ENCODE measurements at regions not wholly inside any gene's neighbourhood (a gene's known extent, or its start where the extent isn't known, plus 50 kb on each side); places are given as distances from the start of the nearest gene placed in this dataset.
"Not testable (repeated sequence)": the region's sequence is repeated elsewhere in the genome, so short reads cannot be mapped to it uniquely, and the experiment has no call there.

- not testable (repeated sequence) for DNase-seq
Observed at GRCh38 chr3:17817973-17818372, 75.5 kb upstream of the TBC1D5 start.

GRCh38 chr3:17817545-17817944 is 75.1 kb upstream of the TBC1D5 start:
- DNase-seq = no peak

- not testable (repeated sequence) for DNase-seq
Observed at GRCh38 chr3:17816839-17817238, 74.4 kb upstream of the TBC1D5 start.

GRCh38 chr3:17812328-17812727 is 69.9 kb upstream of the TBC1D5 start:
- not testable (repeated sequence) for DNase-seq

GRCh38 chr3:17811646-17812045 is 69.2 kb upstream of the TBC1D5 start:
- DNase-seq = no peak

GRCh38 chr3:17810759-17811158 is 68.3 kb upstream of the TBC1D5 start:
- no peak for DNase-seq

GRCh38 chr3:17808994-17809393 is 66.6 kb upstream of the TBC1D5 start:
- no peak for DNase-seq

GRCh38 chr3:17806876-17807275 is 64.4 kb upstream of the TBC1D5 start:
- DNase-seq = no peak

- DNase-seq = no peak
Observed at GRCh38 chr3:17806201-17806600, 63.8 kb upstream of the TBC1D5 start.

- DNase-seq = no peak
Observed at GRCh38 chr3:17805461-17805940, 63.1 kb upstream of the TBC1D5 start.

GRCh38 chr3:17802950-17803349 is 60.5 kb upstream of the TBC1D5 start:
- no peak for DNase-seq

- no peak for DNase-seq
Observed at GRCh38 chr3:17801131-17801530, 58.7 kb upstream of the TBC1D5 start.

- DNase-seq = no peak
Observed at GRCh38 chr3:17800232-17800631, 57.8 kb upstream of the TBC1D5 start.

GRCh38 chr3:17799312-17799711 is 56.9 kb upstream of the TBC1D5 start:
- no peak for DNase-seq

- no peak for DNase-seq
Observed at GRCh38 chr3:17798000-17798399, 55.6 kb upstream of the TBC1D5 start.

GRCh38 chr3:17795711-17796110 is 53.3 kb upstream of the TBC1D5 start:
- no peak for DNase-seq

- DNase-seq = no peak
Observed at GRCh38 chr3:17795280-17795679, 52.8 kb upstream of the TBC1D5 start.

GRCh38 chr3:17793542-17794195 is 51.2 kb upstream of the TBC1D5 start:
- DNase-seq = no peak

Measured in NCI-H446 treated with DMSO at 0.1 percent for 48 hours (cell line).